GM19351 (cell line): ENCODE measurements at regions not wholly inside any gene's neighbourhood (a gene's known extent, or its start where the extent isn't known, plus 50 kb on each side); places are given as distances from the start of the nearest gene placed in this dataset.
"Not testable (repeated sequence)": the region's sequence is repeated elsewhere in the genome, so short reads cannot be mapped to it uniquely, and the experiment has no call there.

Source experiments
- ATAC-seq: cut with Tn5 transposase; IDR thresholded peaks from one replicate; pipeline ENCODE4 v1.9.1; 2021; ENCODE audit warnings: mild to moderate bottlenecking, moderate library complexity; ENCODE audit not compliant: unreplicated experiment

DNA sequence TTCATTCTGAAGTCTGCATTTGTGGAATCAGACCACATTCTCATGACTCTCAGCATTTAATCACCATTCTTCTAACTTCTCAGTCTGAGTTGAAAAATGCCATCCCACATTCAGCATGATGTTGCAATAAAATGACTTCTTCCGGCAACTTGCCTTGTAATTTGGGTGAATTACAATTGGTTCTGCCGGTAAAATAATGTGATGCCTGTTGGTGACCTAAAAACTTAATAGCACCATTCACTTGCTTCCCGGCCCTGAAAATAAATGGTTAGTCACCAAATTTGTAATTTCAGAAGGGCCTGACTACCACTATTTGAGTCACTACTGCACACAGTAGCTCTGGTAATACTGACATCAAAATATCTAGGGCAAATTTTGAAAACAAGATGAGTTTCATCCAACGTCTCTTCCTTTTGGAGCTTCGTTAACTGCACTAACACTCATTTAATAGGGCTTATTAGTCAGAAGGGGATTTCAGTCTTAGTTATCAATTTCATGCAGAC lies 637.1 kb upstream of the CHAC2 start:
- ATAC-seq: no peak

DNA sequence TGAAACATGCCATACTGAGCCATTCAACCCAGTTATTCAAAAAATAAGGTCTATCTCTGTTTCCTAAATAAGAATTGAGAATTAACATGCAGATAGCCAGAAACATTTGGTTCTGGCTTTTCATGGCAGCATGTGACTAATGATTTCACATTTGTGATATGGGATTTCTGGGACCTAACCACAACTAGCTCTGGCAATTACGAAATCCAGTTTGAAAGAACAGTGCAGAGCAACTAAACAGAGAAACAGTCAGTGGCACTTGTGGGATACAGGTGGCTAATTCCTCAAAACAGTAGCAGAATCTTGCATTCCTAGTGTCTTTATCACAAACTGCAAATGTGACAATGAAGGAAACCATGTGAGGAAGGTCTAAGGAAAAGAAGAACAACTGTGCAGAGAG lies 637.8 kb upstream of the CHAC2 start:
- no peak for ATAC-seq

DNA sequence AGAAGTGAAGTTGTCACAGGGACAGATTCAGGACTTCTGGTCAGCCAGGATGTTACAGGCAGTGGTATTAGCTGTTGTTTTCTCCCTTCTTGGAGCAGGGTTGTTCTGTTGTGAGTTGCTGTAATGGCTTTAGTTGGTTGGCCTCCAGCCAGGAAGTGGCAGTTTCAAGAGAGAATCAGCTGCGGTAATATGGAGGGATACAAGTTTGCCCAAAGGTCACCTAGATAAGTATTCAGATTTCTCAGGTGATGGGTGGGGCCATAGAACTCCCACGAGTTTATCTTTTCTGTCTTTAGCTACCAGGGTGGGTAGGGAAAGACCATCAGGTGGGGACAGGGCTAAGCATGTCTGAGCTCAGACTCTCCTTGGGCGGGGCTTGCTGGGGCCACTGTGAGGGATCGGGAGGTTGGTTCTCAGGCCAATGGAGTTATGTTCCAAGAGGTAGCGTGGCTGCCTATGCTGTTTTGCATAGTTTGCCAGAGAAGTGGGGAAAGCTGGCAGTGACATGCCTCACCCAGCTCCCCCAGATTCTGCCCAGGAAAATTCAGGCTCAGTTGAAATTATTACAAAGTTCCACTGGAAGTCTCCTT lies 640.4 kb upstream of the CHAC2 start:
- ATAC-seq: no peak

DNA sequence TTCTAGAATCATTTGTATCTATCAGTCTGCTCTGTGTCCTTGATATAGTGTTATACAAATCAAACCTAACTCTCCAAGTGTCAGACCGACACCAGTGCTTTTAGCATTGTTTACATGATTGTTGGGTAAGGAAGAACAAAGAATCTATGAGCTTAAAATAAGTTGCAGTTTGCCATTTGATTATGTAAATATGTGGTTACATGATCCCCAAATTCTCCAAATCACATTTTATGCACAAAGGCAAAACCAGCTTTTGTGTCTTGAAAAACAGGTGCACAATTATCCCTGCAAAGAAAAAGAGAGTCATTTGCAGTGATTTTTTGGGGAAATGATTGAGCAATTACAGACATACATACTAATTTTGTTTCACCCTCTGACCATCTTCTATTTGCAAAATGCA lies 652.6 kb upstream of the CHAC2 start:
- ATAC-seq: no peak

DNA sequence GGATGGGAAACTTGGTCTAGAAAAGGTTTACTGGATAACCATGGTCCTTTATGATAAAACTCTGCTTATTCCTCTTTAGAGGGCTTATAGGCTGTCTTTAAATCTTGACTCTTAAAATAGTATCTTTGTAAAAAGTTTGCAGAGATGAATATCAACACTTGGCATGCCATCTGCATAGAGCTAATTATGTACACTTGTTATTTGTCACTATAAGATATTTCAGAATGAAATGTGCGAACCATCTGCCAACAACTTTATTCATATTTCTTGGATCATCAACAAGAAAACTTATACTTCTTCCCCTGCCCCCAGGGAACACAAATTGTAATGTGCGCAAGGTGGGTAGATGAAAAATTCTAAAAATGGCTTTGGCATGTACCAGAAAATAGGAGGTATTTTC lies 653.0 kb upstream of the CHAC2 start:
- ATAC-seq: no peak

DNA sequence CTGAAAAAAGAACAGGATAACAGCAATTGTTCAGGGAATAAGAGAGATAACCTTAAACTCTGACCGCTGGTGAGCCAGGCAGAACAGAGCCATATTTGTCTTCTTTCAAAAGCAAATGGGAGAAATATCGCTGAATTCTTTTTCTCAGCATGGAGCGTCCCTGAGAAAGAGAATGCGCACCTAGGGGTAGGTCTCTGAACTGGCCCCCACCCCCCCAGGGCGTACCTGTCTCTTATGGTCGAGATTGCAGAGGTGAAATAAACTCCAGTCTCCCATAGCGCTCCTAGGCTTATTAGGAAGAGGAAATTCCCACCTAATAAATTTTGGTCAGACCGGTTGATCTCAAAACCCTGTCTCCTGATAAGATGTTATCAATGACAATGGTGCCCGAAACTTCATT lies 655.2 kb upstream of the CHAC2 start:
- ATAC-seq: not testable (repeated sequence)

DNA sequence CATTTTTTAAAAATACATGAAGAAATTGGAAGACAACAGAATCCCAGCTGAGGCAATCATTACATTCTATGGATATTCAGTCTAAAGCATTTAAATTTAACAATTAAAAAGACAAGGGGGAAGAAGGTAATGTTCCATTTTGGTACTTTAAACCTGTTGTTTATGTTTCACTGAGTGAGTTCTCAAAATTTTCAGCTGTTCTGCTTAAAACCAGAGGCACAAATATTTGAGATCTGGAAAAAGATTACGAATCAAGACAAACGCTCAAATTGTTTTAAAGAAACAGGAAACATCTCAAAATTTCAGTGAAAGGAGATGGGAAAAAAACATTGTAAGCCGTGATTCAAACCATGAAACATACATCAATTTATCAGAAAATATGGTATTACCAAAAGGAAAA lies 656.2 kb upstream of the CHAC2 start:
- no peak for ATAC-seq

DNA sequence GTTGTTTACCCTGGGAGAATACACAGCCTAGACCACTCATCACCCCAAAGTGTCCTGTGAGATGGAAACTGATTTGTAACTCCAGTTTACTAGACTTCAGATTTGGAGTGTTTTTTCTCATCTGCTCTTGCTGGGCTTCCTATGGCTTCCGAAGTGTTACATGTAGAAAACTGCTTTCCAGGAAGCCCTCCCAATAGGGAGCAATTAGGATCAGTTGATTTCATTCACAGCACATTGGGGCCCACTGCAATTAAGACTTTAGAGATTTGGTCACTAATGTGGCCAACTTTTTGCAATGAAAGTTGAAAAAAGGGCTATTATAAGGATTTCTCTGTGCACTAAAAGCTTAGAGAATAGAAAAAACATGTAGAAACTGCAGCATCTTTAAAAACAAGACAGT lies 656.6 kb upstream of the CHAC2 start:
- ATAC-seq: no peak

DNA sequence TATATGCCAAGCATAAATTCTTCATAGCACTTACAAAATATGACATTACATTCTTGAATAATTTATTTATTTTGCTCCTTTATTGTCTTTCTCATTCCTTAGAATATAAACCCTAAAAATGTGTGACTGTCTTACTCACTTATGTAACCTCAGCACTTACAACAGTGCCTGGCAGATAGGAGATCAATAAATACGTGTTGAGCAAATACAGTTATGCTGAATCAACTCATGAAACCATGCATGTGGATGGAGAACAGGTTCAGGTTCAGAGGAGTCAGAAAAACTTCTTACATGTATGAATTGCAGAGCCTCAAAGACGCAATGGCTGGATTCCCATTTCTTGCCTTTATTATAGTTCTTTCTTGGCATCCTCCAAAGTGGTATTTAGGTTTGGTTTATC lies 659.4 kb upstream of the CHAC2 start:
- ATAC-seq: no peak

DNA sequence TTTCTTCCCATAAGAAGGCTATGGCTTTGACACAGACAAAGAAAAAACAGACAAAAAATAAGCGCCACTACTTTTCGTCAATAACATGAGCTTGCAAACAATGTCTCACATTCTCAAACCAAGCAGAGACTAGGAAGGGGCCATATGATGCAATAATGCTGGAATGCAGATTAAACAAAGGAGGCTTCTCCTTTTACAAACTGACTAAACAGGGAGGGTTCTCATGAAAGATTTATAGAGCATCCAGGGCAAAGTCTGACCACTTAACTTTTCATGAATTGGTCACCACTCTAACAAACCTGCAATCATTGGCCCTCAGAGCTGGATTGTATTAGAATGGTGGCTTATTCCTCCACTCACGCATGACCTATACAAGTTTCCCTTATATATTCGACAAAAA lies 663.3 kb upstream of the CHAC2 start:
- no peak for ATAC-seq

DNA sequence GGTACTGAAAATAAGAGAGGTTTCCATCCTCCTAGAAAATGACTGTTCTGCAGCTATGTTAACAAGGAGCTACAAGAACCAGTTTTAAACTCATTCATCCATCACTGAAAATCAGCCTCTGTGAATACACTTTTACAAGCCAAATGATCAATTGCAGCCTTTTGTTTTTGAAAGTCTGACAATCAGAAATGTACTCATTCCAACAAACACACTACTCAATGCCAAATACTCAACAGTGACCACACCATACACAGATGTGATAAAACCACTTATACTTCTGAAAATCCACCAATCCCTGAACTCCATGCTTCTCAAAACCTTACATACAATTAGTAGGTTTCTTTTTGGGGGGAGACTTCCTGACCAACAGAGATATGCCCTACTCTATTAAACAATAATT lies 663.9 kb upstream of the CHAC2 start:
- no peak for ATAC-seq

DNA sequence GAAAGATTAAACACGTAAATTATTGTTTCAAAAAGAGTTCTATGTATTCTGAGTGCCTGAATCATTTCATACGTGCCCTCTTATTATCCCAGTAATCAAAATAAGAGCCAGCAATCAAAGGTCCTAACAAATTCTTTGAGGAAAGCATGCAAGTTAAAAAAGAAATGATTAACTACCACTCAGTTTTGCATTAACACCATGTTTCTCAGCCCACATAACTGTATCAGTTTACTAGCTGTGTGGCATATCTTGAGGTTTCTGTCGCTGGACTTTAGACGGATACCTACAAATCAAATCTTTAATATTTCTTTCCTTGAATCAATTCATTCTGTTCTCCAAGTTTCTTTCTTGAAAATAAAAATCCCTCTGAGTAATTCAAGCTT lies 668.9 kb upstream of the CHAC2 start:
- ATAC-seq: no peak

DNA sequence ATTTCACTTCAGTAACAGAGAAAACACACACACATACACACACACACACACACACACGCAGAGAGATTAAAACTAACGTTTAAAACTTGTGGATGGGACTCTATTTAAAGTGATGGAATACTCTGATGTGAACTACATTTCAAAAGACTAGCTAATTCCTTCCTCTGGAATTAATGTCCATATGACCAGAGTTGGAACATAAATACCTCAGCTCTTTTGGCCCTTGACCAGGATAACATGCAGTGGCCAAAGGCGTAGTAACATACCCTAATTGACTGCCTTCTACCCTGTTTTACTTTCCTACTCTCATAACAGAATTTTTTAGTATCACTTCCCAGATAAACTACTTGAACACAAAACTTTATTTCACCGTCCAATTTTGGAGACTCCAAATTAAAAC lies 671.3 kb upstream of the CHAC2 start:
- ATAC-seq: no peak

DNA sequence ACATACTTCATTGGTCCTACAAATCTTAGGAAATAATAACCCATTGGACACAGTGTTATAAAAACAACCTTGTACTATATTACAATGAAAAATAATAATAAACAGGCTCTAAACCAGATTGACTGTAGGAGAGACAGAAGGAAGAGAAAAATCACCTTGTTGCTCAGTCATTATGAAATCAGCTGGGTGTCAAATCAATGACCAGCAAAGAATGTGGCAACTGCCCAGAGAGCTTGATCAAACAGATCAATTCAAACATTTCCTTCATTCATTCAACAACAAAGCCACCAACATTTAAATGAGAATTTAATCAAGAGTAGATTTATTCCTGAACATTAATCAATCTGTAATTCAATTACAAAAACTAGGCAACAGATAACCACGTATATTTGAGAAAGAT lies 671.9 kb upstream of the CHAC2 start:
- no peak for ATAC-seq

DNA sequence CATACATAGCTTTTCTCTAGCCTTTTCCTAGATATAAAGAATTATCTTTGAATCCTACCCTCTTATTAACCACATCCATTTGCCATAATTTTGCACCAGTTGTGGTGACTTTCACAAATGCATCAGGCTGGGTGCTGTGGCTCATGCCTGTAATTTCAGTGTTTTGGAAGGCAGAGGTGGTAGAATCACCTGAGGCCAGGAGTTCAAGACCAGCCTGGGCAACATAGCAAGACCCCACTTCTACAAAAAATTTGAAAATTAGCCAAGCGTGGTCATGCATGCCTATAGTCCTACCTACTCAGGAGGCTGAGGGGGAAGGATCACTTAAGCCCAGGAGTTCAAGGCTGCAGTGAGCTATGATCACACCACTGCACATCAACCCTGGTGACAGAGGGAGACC lies 672.4 kb upstream of the CHAC2 start:
- ATAC-seq: no peak

DNA sequence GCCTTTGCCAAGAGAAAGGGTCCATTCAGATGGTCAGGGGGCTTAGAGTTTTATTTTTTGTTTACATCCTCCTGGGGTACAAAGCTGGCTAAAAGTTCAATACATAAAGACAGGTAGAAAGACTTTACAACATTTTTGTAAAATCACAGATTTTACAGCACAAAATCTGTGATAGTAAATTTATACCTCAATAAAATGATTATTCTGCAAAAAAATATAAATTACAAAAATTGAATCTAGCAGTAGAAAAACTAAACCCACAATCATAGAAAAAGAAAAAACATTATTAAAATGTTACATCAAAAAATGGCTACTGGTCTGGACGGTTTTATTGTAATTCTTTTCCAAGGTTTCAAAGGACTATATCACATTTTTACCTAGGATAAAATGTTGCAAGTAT lies 674.2 kb upstream of the CHAC2 start:
- ATAC-seq: no peak

DNA sequence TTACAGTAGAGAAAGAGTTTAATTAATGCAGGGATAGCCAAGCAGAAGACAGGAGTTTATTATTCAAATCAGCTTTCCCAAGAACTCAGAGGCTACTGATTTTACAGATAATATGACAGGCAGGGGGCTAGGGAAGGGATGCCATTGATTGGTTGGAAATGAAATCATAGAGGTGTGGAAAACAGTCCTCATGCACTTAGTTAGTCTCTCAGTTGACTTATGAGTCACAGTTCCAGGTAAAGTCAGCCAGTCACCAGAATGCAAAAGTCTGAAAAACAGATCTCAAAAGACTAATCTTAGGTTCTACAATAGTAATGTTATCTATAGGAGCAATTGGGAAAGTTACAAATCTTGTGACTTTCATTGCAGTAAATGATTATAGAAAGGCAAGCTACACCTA lies 676.4 kb upstream of the CHAC2 start:
- no peak for ATAC-seq

DNA sequence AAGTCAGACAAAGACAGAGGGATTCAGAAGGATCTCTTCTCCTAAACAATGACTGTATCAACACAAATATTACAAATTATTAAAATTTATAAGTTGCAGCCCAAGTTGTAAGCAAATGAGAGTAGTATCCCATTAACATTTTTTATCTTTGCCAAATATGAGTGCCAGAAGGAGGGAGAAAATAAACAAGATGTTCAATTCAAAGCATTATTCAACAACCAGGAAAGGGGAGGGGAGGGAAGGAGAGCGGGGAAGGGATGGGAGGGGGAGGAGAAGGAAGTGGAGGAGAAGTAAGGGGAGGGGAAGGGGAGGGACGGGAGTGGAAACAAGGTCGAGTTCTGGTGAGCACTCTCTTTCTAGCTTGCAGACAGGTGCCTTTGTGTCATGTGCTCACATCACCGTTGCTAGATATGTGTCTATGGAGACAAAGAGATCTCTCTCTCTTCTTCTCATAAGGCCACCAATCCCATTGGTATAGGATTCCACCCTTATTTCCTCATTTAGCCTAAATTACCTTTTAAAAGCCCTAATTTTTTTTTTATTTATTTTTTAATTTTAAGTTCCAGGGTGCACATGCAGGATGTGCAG lies 679.6 kb upstream of the CHAC2 start:
- no peak for ATAC-seq

DNA sequence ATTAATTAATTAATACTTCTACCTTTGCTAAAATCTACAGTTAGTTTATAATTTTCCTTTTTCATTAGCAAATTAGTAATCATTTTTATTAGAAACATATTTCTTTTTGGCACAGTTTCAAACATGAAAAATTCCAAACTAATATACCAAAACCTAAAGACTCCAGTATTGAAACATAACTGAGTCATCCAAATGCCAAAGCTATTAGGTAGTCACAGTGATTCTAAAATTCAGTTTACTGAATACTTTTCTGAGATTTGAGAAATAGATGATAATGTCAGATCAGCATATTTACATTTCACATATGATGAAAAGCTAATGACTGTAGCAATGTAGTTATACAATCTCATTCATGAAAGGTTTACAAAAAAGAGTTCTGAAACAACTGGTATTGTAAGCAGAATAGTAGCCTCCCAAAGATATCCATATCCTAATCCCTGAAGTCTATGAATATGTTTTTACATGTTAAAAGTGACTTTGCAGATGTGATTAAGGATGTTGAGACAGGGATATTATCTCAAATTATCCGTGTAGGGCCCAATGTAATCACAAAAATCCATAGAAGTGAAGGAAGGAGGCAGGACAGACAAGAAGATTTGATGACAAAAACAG lies 680.2 kb upstream of the CHAC2 start:
- ATAC-seq: no peak

DNA sequence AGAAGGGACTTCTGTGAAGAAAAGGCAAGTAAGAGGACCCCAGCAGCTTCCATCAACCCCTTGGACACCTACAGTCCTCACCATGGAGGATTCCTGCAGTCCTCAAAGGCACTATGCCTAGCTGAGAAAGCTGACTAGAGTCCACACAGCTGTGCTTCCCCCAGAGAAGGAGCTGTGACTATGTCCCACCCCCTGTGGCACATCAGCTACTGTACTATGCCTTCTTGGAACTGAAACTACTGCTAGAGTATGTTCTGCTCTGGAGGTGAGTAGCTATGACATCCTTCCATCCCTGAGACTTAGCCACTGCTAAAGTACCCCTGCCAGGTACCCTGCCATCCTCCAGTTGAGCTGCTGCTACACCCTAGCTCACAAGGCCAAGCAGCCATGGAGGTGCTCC lies 690.2 kb upstream of the CHAC2 start:
- ATAC-seq: no peak

DNA sequence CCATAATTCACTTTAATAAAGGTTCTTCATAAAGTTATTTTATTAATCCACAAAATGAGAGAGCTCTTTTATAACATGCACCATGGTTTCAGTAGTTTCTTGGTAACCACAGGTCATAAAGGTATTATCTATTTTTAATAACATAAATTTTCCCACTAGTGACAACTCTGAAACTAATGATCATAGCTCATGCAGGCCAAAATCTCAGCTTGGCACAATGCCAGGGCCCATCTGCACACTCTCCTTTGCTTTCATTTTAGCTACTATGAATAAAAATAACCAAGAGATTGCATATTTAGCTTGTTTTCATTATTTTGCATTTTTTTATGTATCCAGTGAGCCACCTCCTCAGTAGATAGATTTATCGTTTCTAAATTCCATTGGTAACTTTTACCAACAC lies 691.8 kb upstream of the CHAC2 start:
- no peak for ATAC-seq

DNA sequence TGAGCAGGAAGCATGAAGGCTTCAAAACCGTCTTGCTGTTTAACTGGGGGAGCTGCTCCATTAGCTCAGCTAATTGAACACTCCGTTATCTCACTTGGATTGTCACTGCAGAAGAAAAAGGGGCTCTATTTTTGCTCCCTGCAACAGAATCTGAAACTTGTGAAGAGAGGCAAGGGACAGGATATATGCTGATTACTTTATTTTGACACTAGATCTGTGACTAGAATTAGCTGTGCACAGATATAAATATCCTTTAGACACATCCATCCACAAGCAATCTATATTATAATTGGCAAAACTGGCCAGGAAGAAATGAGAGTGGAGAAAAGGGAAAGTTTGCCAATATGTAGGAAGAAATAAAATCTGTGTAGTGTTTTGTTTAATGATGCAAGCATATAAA lies 700.1 kb upstream of the CHAC2 start:
- ATAC-seq: no peak

DNA sequence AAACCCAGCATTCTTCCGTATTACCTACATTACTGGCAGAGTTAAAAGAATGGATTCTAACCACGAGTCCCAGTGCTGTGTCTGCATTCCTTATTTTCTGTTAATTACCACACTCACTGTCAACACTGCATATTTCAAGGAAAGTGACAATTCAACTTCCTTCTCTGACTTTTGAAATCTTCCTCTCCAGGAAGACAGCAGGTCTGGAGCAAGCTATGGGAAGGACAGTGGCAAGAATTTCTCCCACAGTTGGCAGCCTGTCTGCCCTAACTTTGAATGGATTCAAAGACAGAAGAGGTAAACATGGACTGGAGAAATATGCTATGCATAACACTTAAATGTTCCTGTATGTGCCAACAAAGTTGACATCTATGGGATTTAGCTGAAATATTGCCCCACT lies 700.5 kb upstream of the CHAC2 start:
- ATAC-seq: no peak
